WTC11 (cell line): ENCODE measurements at regions not wholly inside any gene's neighbourhood (a gene's known extent, or its start where the extent isn't known, plus 50 kb on each side); places are given as distances from the start of the nearest gene placed in this dataset.
"Not testable (repeated sequence)": the region's sequence is repeated elsewhere in the genome, so short reads cannot be mapped to it uniquely, and the experiment has no call there.

ENCODE experiments used
- ATAC-seq: fragments of 200-7000 bp; cut with Tn5 transposase; 2 replicates; pipeline ENCODE4 v1.10.0; 2021; ENCODE audit warnings: mild to moderate bottlenecking, moderate library complexity
- CTCF ChIA-PET: fragments of 300-600 bp; sonication (Branson Sonifier 250); formaldehyde crosslinking; loops from one replicate; lab custom pipeline; 2021; ENCODE audit warnings: antibody characterized with exemption; lab: Charles Lee
- POLR2A ChIA-PET: fragments of 350-600 bp; sonication (Branson Sonifier 250); formaldehyde crosslinking; loops from one replicate; lab custom pipeline; 2021; ENCODE audit warnings: antibody characterized with exemption; lab: Charles Lee
- DNase-seq: peaks from one replicate; pipeline ENCODE4 v3.0.0; 2021; ENCODE audit warnings: low spot score
- H3K27ac Mint-ChIP-seq: 2 replicates; pipeline ENCODE4 v1.8.0; 2021; ENCODE audit warnings: mixed read lengths
- H3K27me3 Mint-ChIP-seq: 2 replicates; pipeline ENCODE4 v1.8.0; 2021; ENCODE audit warnings: low read depth, mild to moderate bottlenecking, moderate library complexity, mixed read lengths
- H3K36me3 Mint-ChIP-seq: 2 replicates; pipeline ENCODE4 v1.8.0; 2021; ENCODE audit warnings: mixed read lengths
- H3K4me1 Mint-ChIP-seq: 2 replicates; pipeline ENCODE4 v1.8.0; 2022; ENCODE audit warnings: mixed read lengths
- H3K4me3 Mint-ChIP-seq: 2 replicates; pipeline ENCODE4 v1.8.0; 2021; ENCODE audit warnings: mild to moderate bottlenecking, moderate library complexity, mixed read lengths
- H3K9me3 Mint-ChIP-seq: 2 replicates; pipeline ENCODE4 v1.8.0; 2021; ENCODE audit warnings: mixed read lengths
- ATF1 ChIP-seq: sonication (generic); formaldehyde crosslinking; IDR thresholded peaks from 2 replicates; pipeline ENCODE4 v1.8.1; 2023; ENCODE audit warnings: mild to moderate bottlenecking, moderate library complexity, missing genetic modification reagents
- CBFB ChIP-seq: sonication (generic); formaldehyde crosslinking; IDR thresholded peaks from 2 replicates; pipeline ENCODE4 v1.8.1; 2022; ENCODE audit warnings: mild to moderate bottlenecking, low read depth, missing genetic modification reagents
- ESRRA ChIP-seq: sonication (generic); formaldehyde crosslinking; IDR thresholded peaks from 2 replicates; pipeline ENCODE4 v1.8.1; 2022; ENCODE audit warnings: mild to moderate bottlenecking, missing genetic modification reagents, borderline replicate concordance
- FOXJ3 ChIP-seq: sonication (generic); formaldehyde crosslinking; IDR thresholded peaks from 2 replicates; pipeline ENCODE4 v1.9.0; 2021; ENCODE audit warnings: missing genetic modification reagents, mild to moderate bottlenecking, borderline replicate concordance
- FOXK1 ChIP-seq: sonication (generic); formaldehyde crosslinking; IDR thresholded peaks from 2 replicates; pipeline ENCODE4 v1.8.0; 2022; ENCODE audit warnings: mild to moderate bottlenecking, moderate library complexity, missing genetic modification reagents
- IRF2 ChIP-seq: sonication (generic); formaldehyde crosslinking; IDR thresholded peaks from 2 replicates; pipeline ENCODE4 v1.8.0; 2022; ENCODE audit warnings: low read depth, missing genetic modification reagents, borderline replicate concordance
- MXD4 ChIP-seq: fragments of 250-450 bp; sonication (Bioruptor Pico); IDR thresholded peaks from 2 replicates; pipeline ENCODE4 v1.8.0; 2021; ENCODE audit warnings: mild to moderate bottlenecking, moderate library complexity, borderline replicate concordance
- NFATC4 ChIP-seq: fragments of 250-450 bp; sonication (Bioruptor Pico); IDR thresholded peaks from 2 replicates; pipeline ENCODE4 v1.9.0; 2021; ENCODE audit warnings: mild to moderate bottlenecking
- NR1H2 ChIP-seq: sonication (generic); formaldehyde crosslinking; IDR thresholded peaks from 2 replicates; pipeline ENCODE4 v1.9.0; 2021; ENCODE audit warnings: mild to moderate bottlenecking, moderate library complexity, missing genetic modification reagents
- SMAD3 ChIP-seq: sonication (generic); formaldehyde crosslinking; IDR thresholded peaks from 2 replicates; pipeline ENCODE4 v1.8.0; 2022; ENCODE audit warnings: missing genetic modification reagents, mild to moderate bottlenecking, borderline replicate concordance
- SOX15 ChIP-seq: fragments of 250-450 bp; sonication (Bioruptor Pico); IDR thresholded peaks from 2 replicates; pipeline ENCODE4 v1.9.0; 2021; ENCODE audit warnings: mild to moderate bottlenecking
- TCF7 ChIP-seq: sonication (generic); formaldehyde crosslinking; IDR thresholded peaks from 2 replicates; pipeline ENCODE4 v1.8.0; 2022; ENCODE audit warnings: mild to moderate bottlenecking, low read depth, missing genetic modification reagents, moderate library complexity
- ZBTB21 ChIP-seq: sonication (generic); formaldehyde crosslinking; IDR thresholded peaks from 2 replicates; pipeline ENCODE4 v1.8.1; 2023; ENCODE audit warnings: mild to moderate bottlenecking, missing genetic modification reagents, borderline replicate concordance
- ZNF138 ChIP-seq: sonication (generic); formaldehyde crosslinking; conservative IDR thresholded peaks from 2 replicates; pipeline ENCODE4 v1.8.1; 2022; ENCODE audit warnings: mild to moderate bottlenecking, moderate library complexity, missing genetic modification reagents
- ZNF317 ChIP-seq: sonication (generic); formaldehyde crosslinking; IDR thresholded peaks from 2 replicates; pipeline ENCODE4 v1.8.1; 2023; ENCODE audit warnings: low read depth, mild to moderate bottlenecking, moderate library complexity, missing genetic modification reagents, borderline replicate concordance
- ZNF396 ChIP-seq: fragments of 250-450 bp; sonication (Bioruptor Pico); IDR thresholded peaks from 2 replicates; pipeline ENCODE4 v1.8.0; 2021; ENCODE audit warnings: mild to moderate bottlenecking, moderate library complexity, borderline replicate concordance
- TF ChIP-seq, protein P1 (sequence below): sonication (generic); formaldehyde crosslinking; IDR thresholded peaks from 2 replicates; pipeline ENCODE4 v1.8.0; 2022; ENCODE audit warnings: mild to moderate bottlenecking, missing genetic modification reagents
- TF ChIP-seq, protein P2 (sequence below): fragments of 250-450 bp; sonication (Bioruptor Pico); IDR thresholded peaks from 2 replicates; pipeline ENCODE4 v1.9.0; 2021; ENCODE audit warnings: moderate library complexity, mild to moderate bottlenecking, inconsistent platforms, borderline replicate concordance
- TF ChIP-seq, protein P3 (sequence below): sonication (generic); formaldehyde crosslinking; IDR thresholded peaks from 2 replicates; pipeline ENCODE4 v1.8.1; 2023; ENCODE audit warnings: mild to moderate bottlenecking, missing genetic modification reagents, moderate library complexity

DNA sequence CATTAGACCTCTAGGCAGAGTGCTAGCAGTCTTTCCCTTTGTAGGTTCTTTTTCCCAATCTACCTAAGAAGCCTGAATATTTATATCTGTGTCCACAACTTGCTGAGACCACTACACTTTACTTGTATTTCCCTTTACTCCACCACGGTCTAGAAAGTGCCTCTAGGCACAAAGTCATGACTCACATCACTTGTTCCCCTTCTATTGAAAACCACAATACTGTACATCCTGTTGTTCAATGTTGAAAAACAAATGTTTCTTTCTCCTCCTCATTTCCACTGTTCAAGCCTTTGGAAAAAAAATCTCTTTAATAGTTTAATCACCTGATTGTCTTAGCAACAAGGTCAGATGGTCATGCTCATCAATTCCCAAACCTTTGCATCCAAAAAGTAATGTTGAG, 326.7 kb downstream of the GUCY2F start:
- TF ChIP-seq FOXJ3 (CRISPR knock-in tag) (no peak), ESRRA (no peak), FOXK1 (no peak), ATF1 (CRISPR knock-in tag) (no peak), ZBTB21 (CRISPR knock-in tag) (no peak), CBFB (CRISPR knock-in tag) (no peak), ZNF138 (CRISPR knock-in tag) (no peak), NFATC4 (CRISPR knock-in tag) (no peak), IRF2 (no peak)
- TF ChIP-seq, protein P1, sequence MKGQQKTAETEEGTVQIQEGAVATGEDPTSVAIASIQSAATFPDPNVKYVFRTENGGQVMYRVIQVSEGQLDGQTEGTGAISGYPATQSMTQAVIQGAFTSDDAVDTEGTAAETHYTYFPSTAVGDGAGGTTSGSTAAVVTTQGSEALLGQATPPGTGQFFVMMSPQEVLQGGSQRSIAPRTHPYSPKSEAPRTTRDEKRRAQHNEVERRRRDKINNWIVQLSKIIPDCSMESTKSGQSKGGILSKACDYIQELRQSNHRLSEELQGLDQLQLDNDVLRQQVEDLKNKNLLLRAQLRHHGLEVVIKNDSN, result no peak
- TF ChIP-seq, protein P2, sequence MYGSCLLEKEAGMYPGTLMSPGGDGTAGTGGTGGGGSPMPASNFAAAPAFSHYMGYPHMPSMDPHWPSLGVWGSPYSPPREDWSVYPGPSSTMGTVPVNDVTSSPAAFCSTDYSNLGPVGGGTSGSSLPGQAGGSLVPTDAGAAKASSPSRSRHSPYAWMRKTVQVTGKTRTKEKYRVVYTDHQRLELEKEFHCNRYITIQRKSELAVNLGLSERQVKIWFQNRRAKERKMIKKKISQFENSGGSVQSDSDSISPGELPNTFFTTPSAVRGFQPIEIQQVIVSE (CRISPR knock-in tag), result no peak
- no peak for ATAC-seq
- Mint-ChIP-seq H3K4me3 (no peak overlapping the region), H3K9me3 (peaks cover 49% of the 10 kb centered on the region), H3K27ac (no peak overlapping the region), H3K4me1 (no peaks in the 10 kb centered on the region), H3K36me3 (peaks cover 30% of the 10 kb centered on the region), H3K27me3 (no peaks in the 10 kb centered on the region; the same call in 1 of the 2 replicates)
- POLR2A ChIA-PET, result no interaction called here
- CTCF ChIA-PET, result no interaction called here
- DNase-seq, result no peak

DNA sequence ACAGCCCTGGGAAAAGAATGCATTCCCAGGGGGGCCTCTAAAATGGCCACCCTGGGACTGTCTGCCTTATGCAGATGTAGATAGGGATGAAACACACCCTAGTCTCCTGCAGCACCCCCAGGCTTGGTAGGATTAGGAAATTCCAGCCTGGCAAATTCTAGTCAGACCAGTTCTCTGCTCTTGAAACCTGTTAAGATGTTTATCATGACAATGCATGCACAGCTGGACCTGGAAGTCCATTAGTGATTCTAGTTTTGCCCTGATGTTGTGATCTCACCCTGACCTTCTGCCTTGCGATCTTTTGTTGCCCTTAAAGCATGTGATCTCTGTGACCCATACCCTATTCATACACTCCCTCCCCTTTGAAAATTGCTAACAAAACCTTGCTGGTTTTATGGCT, 337.7 kb downstream of the GUCY2F start:
- CTCF ChIA-PET, POLR2A ChIA-PET, H3K27me3 Mint-ChIP-seq, H3K4me3 Mint-ChIP-seq, ATAC-seq: not testable (repeated sequence)
- DNase-seq, result peak; percentile 21
- H3K36me3 Mint-ChIP-seq, result peaks cover 89% of the 10 kb centered on the region
- H3K4me1 Mint-ChIP-seq, result peaks cover 24% of the 10 kb centered on the region
- peak overlapping the region; percentile 98 for H3K27ac Mint-ChIP-seq
- H3K9me3 Mint-ChIP-seq, result peaks cover 84% of the 10 kb centered on the region
- TF ChIP-seq, protein P3, sequence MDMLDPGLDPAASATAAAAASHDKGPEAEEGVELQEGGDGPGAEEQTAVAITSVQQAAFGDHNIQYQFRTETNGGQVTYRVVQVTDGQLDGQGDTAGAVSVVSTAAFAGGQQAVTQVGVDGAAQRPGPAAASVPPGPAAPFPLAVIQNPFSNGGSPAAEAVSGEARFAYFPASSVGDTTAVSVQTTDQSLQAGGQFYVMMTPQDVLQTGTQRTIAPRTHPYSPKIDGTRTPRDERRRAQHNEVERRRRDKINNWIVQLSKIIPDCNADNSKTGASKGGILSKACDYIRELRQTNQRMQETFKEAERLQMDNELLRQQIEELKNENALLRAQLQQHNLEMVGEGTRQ (CRISPR knock-in tag), result 0 out of 2 replicates have a peak, but pooled peaks have one; percentile 16

DNA sequence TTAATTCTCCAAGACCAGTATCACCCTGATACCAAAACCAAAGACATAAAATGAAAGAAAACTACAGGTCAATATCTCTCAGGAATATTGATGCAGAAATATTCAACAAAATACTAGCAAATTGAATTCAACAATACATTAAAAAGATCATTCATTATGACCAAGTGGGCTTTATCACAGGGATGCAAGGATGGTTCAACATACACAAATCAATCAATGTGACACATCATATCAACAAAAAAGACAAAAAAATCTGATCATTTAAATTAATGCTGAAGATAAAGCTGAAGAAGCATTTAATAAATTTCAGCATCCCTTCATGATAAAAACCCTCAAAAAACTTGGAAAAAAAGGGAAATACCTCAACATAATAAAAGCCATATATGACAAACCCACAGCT, 341.4 kb downstream of the GUCY2F start:
- ATAC-seq, result no peak
- POLR2A ChIA-PET, result no interaction called here
- H3K4me1 Mint-ChIP-seq, result peaks cover 12% of the 10 kb centered on the region
- H3K27me3 Mint-ChIP-seq, result no peaks in the 10 kb centered on the region
- H3K9me3 Mint-ChIP-seq, result peaks cover 72% of the 10 kb centered on the region
- DNase-seq, result no peak
- H3K36me3 Mint-ChIP-seq, result peaks cover 72% of the 10 kb centered on the region
- H3K4me3 Mint-ChIP-seq, result no peak overlapping the region
- CTCF ChIA-PET, result no interaction called here
- H3K27ac Mint-ChIP-seq, result no peak overlapping the region
- TF ChIP-seq SMAD3 (CRISPR knock-in tag) (no peak), ZNF317 (CRISPR knock-in tag) (no peak), NR1H2 (CRISPR knock-in tag) (no peak), TCF7 (no peak), FOXK1 (no peak), MXD4 (CRISPR knock-in tag) (no peak), ZNF396 (CRISPR knock-in tag) (no peak)
- TF ChIP-seq, all 79 proteins: peak for 0

DNA sequence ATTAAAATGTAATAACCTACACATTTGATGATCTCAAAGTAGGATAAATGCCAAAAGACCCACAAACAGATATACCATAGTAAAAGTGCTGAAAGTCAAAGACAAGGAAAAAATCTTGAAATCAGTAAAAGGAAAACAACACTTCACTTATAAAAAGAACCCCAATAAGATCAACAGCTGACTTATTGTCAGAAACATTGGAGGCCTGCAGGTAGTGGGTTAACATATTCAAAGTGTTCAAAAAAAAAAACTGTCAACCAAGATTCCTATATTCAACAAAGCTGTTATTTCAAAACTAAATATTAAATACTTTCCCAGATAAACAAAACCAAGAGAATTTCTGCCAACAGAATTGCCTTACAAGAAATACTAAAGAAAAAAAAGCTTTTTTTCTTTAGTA, 347.1 kb downstream of the GUCY2F start:
- DNase-seq (no peak), ATAC-seq (no peak)
- ChIA-PET CTCF (no interaction called here), POLR2A (no interaction called here)
- Mint-ChIP-seq H3K4me3 (no peak overlapping the region), H3K4me1 (no peaks in the 10 kb centered on the region), H3K36me3 (peaks cover 41% of the 10 kb centered on the region), H3K9me3 (peaks cover 49% of the 10 kb centered on the region), H3K27ac (no peak overlapping the region), H3K27me3 (no peaks in the 10 kb centered on the region)
- TF ChIP-seq ZNF317 (CRISPR knock-in tag) (peak; percentile 68; the same call in 1 of the 2 replicates), SOX15 (no peak)
